GM12891 (cell line): ENCODE measurements at regions not wholly inside any gene's neighbourhood (a gene's known extent, or its start where the extent isn't known, plus 50 kb on each side); places are given as distances from the start of the nearest gene placed in this dataset.

Source experiments
- PAX5 ChIP-seq: IDR thresholded peaks from 2 replicates; pipeline ENCODE4 v1.6.1; 2011; ENCODE audit warnings: low read length, moderate library complexity, mild to moderate bottlenecking; ENCODE audit not compliant: insufficient read depth, severe bottlenecking
- POLR2A ChIP-seq: IDR thresholded peaks from 2 replicates; pipeline ENCODE4 v1.6.1; 2011; ENCODE audit warnings: low read depth, low read length, control low read depth
- POLR2AphosphoS5 ChIP-seq: IDR thresholded peaks from 2 replicates; pipeline ENCODE4 v1.6.1; 2011; ENCODE audit warnings: low read depth, low read length, control low read depth
- POU2F2 ChIP-seq: IDR thresholded peaks from 2 replicates; pipeline ENCODE4 v1.6.1; 2011; ENCODE audit warnings: low read depth, mild to moderate bottlenecking, control low read depth, low read length, moderate library complexity
- TAF1 ChIP-seq: IDR thresholded peaks from 2 replicates; pipeline ENCODE4 v1.6.1; 2011; ENCODE audit warnings: low read depth, low read length, control low read depth

DNA sequence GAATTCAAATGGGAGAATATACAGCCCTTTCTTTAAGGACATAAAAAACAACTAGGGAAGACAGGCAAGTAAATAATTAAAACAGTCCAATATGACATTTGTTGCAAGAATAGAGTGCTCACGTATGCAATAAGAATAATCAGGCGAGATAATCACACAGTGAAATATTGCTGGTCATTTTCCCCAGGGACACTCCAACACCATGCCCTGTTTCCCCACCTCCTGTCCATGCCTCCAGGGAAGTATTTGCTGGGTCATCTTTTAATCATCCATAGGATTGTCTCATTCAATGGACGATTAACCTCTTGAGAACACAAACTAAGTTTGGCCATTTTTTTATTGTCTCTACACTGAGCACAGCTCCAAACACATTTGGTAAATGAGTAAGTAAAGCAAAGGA, 472.9 kb downstream of the C6orf118 start:
- TF ChIP-seq POLR2A (no peak), POLR2AphosphoS5 (no peak), TAF1 (no peak), POU2F2 (no peak), PAX5 (no peak)
